Suprapubic skin (tissue), 4 donors: ENCODE measurements at regions not wholly inside any gene's neighbourhood (a gene's known extent, or its start where the extent isn't known, plus 50 kb on each side); places are given as distances from the start of the nearest gene placed in this dataset.
"Not testable (repeated sequence)": the region's sequence is repeated elsewhere in the genome, so short reads cannot be mapped to it uniquely, and the experiment has no call there.

ENCODE experiments used
- DNase-seq, 2 donors: peaks; one replicate each; pipeline ENCODE4 v3.0.0-alpha.2; 2019; ENCODE audit warnings: low spot score in 2 of 2
- H3K27ac ChIP-seq: fragments of 200-600 bp; sonication (generic); one replicate; pipeline ENCODE4 v1.5.1; 2019
- H3K27me3 ChIP-seq: fragments of 200-600 bp; sonication (generic); one replicate; pipeline ENCODE4 v1.5.1; 2019
- H3K36me3 ChIP-seq: fragments of 200-600 bp; sonication (generic); one replicate; pipeline ENCODE4 v1.5.1; 2019
- H3K4me1 ChIP-seq: fragments of 200-600 bp; sonication (generic); one replicate; pipeline ENCODE4 v1.5.1; 2019
- H3K4me3 ChIP-seq: fragments of 200-600 bp; sonication (generic); one replicate; pipeline ENCODE4 v1.5.1; 2019; ENCODE audit warnings: mild to moderate bottlenecking
- H3K9me3 ChIP-seq: fragments of 200-600 bp; sonication (generic); one replicate; pipeline ENCODE4 v1.5.1; 2019
- CTCF ChIP-seq, 2 donors: fragments of 200-600 bp in 1 of 2; fragments of 450-650 bp in 1 of 2; sonication (generic) in 1 of 2; IDR thresholded peaks; one replicate each; pipeline ENCODE4 v1.5.1; 2016 to 2019; ENCODE audit warnings: antibody characterized with exemption in 2 of 2, mild to moderate bottlenecking in 1 of 2, moderate library complexity in 1 of 2
- EP300 ChIP-seq: sonication (generic); formaldehyde crosslinking; IDR thresholded peaks from one replicate; pipeline ENCODE4 v1.6.1; 2017; ENCODE audit warnings: antibody characterized with exemption
- POLR2A ChIP-seq, 2 donors: fragments of 450-650 bp; IDR thresholded peaks; one replicate each; pipeline ENCODE4 v1.6.1; 2017; ENCODE audit warnings: antibody characterized with exemption in 2 of 2, mild to moderate bottlenecking in 2 of 2, moderate library complexity in 2 of 2
- POLR2AphosphoS5 ChIP-seq, 3 donors: sonication (generic); formaldehyde crosslinking; IDR thresholded peaks; one replicate each; pipeline ENCODE4 v1.6.1; 2017; ENCODE audit warnings: antibody characterized with exemption in 3 of 3
- WGBS: methylation state at CpG from one replicate; pipeline ENCODE4 v1.1.5; 2018; 5-methylcytosine and 5-hydroxymethylcytosine counted together

DNA sequence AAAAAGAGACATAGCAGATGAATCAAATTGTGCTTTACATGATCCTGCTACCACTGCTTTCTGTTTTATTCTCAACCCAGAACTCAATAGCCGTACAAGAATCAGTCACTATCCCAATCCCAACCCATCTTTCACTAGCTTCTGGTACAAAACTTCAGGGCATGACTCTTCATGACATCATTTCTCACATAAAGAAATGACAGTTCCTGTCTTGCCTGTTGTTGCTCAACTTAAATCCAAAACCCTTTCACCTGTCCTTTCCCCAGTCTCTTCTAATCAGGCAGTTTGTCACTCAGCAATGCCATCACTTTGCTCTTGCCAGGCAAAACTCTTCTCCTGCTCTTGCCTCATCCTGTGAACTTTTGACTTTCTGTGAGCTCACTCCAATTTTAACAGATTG is 962.8 kb downstream of the GALC start:
- WGBS: 82% methylated on average over 1 of the region's 1 CpG
- H3K36me3 ChIP-seq: no peaks in the 10 kb centered on the region
- no peak overlapping the region for H3K27ac ChIP-seq
- no peak overlapping the region for H3K4me3 ChIP-seq
- TF ChIP-seq POLR2AphosphoS5 (IDR thresholded peaks at IDR 0.05) (no peak), CTCF (IDR thresholded peaks at IDR 0.05) (no peak), POLR2A (IDR thresholded peaks at IDR 0.05) (no peak), EP300 (no peak)
- no peaks in the 10 kb centered on the region for H3K4me1 ChIP-seq
- H3K27me3 ChIP-seq: no peaks in the 10 kb centered on the region
- no peak for DNase-seq
- H3K9me3 ChIP-seq: no peaks in the 10 kb centered on the region

DNA sequence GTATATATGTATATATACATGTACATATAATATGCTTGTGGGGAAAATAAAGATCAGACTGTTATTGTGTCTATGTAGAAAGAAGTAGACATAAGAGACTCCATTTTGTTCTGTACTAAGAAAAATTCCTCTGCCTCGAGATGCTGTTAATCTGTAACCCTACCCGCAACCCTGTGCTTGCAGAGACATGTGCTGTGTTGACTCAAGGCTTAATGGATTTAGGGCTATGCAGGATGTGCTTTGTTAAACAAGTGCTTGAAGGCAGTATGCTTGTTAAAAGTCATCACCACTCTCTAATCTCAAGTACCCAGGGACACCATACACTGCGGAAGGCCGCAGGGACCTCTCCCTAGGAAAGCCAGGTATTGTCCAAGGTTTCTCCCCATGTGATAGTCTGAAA is 972.9 kb downstream of the GALC start:
- not testable (repeated sequence) for H3K4me3 ChIP-seq, H3K9me3 ChIP-seq, H3K27me3 ChIP-seq, DNase-seq, H3K36me3 ChIP-seq, H3K27ac ChIP-seq, H3K4me1 ChIP-seq
- WGBS: 62% methylated on average over 4 of the region's 4 CpGs

DNA sequence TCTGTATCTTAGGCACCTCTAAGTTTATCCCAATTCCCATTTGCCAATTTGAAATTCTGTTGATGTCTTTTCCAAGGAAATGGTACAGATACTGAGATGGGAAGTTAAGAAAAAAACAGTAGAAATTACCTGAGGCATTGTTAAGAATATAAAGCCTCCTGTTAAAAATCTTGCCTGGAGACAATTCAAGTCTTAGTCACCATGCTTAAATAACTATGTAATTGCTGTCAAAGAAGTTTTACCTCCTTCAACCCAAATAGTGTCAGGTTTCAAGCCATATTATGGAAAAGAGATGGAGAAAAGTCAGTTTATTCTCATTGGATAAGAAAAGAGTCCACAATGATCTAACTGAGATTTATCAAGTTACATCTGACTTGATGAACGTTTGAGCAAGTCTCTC is 974.7 kb downstream of the GALC start:
- Histone ChIP-seq H3K4me3 (no peak overlapping the region), H3K9me3 (no peaks in the 10 kb centered on the region), H3K27ac (no peak overlapping the region), H3K27me3 (no peaks in the 10 kb centered on the region), H3K4me1 (no peaks in the 10 kb centered on the region), H3K36me3 (no peaks in the 10 kb centered on the region)
- no peak for DNase-seq
- WGBS: 32% methylated on average over 1 of the region's 1 CpG
- TF ChIP-seq POLR2A (IDR thresholded peaks at IDR 0.05): no peak
- TF ChIP-seq POLR2AphosphoS5 (IDR thresholded peaks at IDR 0.05): no peak
- TF ChIP-seq EP300: no peak
- TF ChIP-seq CTCF (IDR thresholded peaks at IDR 0.05): no peak

- Histone ChIP-seq H3K27me3 (no peaks in the 10 kb centered on the region), H3K9me3 (no peaks in the 10 kb centered on the region), H3K4me1 (no peaks in the 10 kb centered on the region), H3K27ac (no peak overlapping the region), H3K4me3 (no peak overlapping the region), H3K36me3 (no peaks in the 10 kb centered on the region)
- WGBS: 57% methylated on average over 2 of the region's 2 CpGs
- DNase-seq: no peak
- TF ChIP-seq POLR2A (IDR thresholded peaks at IDR 0.05) (no peak), EP300 (no peak), POLR2AphosphoS5 (IDR thresholded peaks at IDR 0.05) (no peak), CTCF (IDR thresholded peaks at IDR 0.05) (no peak)
Measured at GRCh38 chr14:87017335-87017734, 975.6 kb downstream of the GALC start.

- no peak for TF ChIP-seq POLR2AphosphoS5 (IDR thresholded peaks at IDR 0.05)
- no peak for TF ChIP-seq EP300
- TF ChIP-seq CTCF (IDR thresholded peaks at IDR 0.05): no peak
- TF ChIP-seq POLR2A (IDR thresholded peaks at IDR 0.05): no peak
- DNase-seq: no peak
- Histone ChIP-seq H3K4me1 (no peaks in the 10 kb centered on the region), H3K4me3 (no peak overlapping the region), H3K27me3 (no peaks in the 10 kb centered on the region), H3K9me3 (no peaks in the 10 kb centered on the region), H3K36me3 (no peaks in the 10 kb centered on the region), H3K27ac (no peak overlapping the region)
- WGBS: 76% methylated on average over 3 of the region's 3 CpGs
Measured at GRCh38 chr14:87014856-87015255, 978.1 kb downstream of the GALC start.

DNA sequence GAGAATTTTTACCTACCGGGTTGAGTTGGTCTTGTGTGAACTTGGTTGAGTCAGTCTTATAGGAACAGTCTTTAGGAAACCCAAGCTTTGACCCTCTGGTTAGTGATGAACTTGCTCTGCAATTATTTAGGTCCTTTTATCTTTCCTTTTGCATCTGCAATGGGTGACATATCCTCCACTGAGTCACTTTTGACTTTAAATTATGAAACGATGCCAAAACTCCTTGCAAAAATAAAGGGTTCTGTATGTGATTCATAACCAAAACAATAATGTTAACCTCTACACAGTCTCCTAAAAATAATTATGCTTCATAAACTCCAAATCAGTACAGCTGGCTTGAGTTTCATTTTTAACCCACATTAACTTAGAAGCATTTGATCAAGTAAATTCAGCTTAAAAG is 979.4 kb downstream of the GALC start:
- TF ChIP-seq POLR2A (IDR thresholded peaks at IDR 0.05) (no peak), EP300 (no peak), CTCF (IDR thresholded peaks at IDR 0.05) (no peak), POLR2AphosphoS5 (IDR thresholded peaks at IDR 0.05) (no peak)
- no peak overlapping the region for H3K27ac ChIP-seq
- H3K9me3 ChIP-seq: no peaks in the 10 kb centered on the region
- H3K4me3 ChIP-seq: no peak overlapping the region
- 74% methylated on average over 2 of the region's 2 CpGs for WGBS
- DNase-seq: no peak
- no peaks in the 10 kb centered on the region for H3K36me3 ChIP-seq
- H3K4me1 ChIP-seq: no peaks in the 10 kb centered on the region
- no peaks in the 10 kb centered on the region for H3K27me3 ChIP-seq
